GM12878 (cell line): ENCODE measurements at regions not wholly inside any gene's neighbourhood (a gene's known extent, or its start where the extent isn't known, plus 50 kb on each side); places are given as distances from the start of the nearest gene placed in this dataset.
A peak's percentile ranks its signal among the peaks of the same experiment; 100 is the strongest.

Experiments used
- ATAC-seq: fragments of 200-7000 bp; cut with Tn5 transposase; 3 replicates; pipeline ENCODE4 v1.9.1; 2020; ENCODE audit warnings: mild to moderate bottlenecking, moderate library complexity
- BruUV-seq: library from RNA; stranded (reverse); fragments of 400-500 nt; replicated peaks from 2 replicates; lab custom pipeline; 2021; lab: Mats Ljungman, UMichigan
- CTCF ChIA-PET: fragments of 300-600 bp; sonication (Branson Sonifier 250); formaldehyde crosslinking; extraction: SDS; loops from one replicate; lab custom pipeline; 2021; ENCODE audit warnings: inconsistent platforms; lab: Yijun Ruan, JAX
- POLR2A ChIA-PET: fragments of 350-600 bp; formaldehyde crosslinking; extraction: SDS; loops from one replicate; lab custom pipeline; 2021; ENCODE audit warnings: inconsistent platforms; lab: Charles Lee
- RAD21 ChIA-PET: fragments of 300-600 bp; sonication (Branson Sonifier 250); formaldehyde crosslinking; loops from one replicate; lab custom pipeline; 2023; ENCODE audit warnings: antibody characterized with exemption; ENCODE audit not compliant: unreplicated experiment; lab: Charles Lee
- SMC1A ChIA-PET: fragments of 300-600 bp; sonication (Branson Sonifier 250); formaldehyde crosslinking; loops from one replicate; lab custom pipeline; 2023; ENCODE audit not compliant: unreplicated experiment, uncharacterized antibody; lab: Charles Lee
- DNase-seq: peaks from one replicate; pipeline ENCODE4 v3.0.0-alpha.2; 2011; ENCODE audit warnings: low read depth, low spot score
- FAIRE-seq: peaks from 3 replicates; lab custom pipeline; 2011; peaks lifted over from hg19 to GRCh38; lab: Jason Lieb, UNC
- H2AFZ ChIP-seq: 2 replicates; pipeline ENCODE4 v1.6.0; 2011; ENCODE audit warnings: low read depth, low read length, control low read depth; ENCODE audit not compliant: control insufficient read depth
- H3K27ac ChIP-seq: 2 replicates; pipeline ENCODE4 v1.5.1; 2011; ENCODE audit warnings: control low read depth; ENCODE audit not compliant: control insufficient read depth, insufficient read depth
- H3K27me3 ChIP-seq, 2 experiments: replicated peaks in 1 of 2; 2 replicates each; pipeline versions ENCODE4 v1.6.0 to v1.6.1; 2011; ENCODE audit warnings: low read length in 1 of 2; ENCODE audit not compliant: control insufficient read depth in 2 of 2, insufficient read depth in 2 of 2
- H3K36me3 ChIP-seq, 2 experiments: 2 replicates each; pipeline ENCODE4 v1.5.1; 2011; ENCODE audit warnings: low read length in 1 of 2; ENCODE audit not compliant: control insufficient read depth in 2 of 2, insufficient read depth in 2 of 2
- H3K4me1 ChIP-seq: 2 replicates; pipeline ENCODE4 v1.6.1; 2011; ENCODE audit warnings: mild to moderate bottlenecking, low read length, moderate library complexity, mixed read lengths; ENCODE audit not compliant: control insufficient read depth, insufficient read depth
- H3K4me2 ChIP-seq: 2 replicates; pipeline ENCODE4 v1.6.0; 2011; ENCODE audit warnings: control low read depth; ENCODE audit not compliant: control insufficient read depth, insufficient read depth
- H3K4me3 ChIP-seq: fragments of 200-600 bp; sonication (generic); 2 replicates; pipeline ENCODE4 v1.5.1; 2016
- H3K79me2 ChIP-seq: 2 replicates; pipeline ENCODE4 v1.6.0; 2011; ENCODE audit warnings: low read length; ENCODE audit not compliant: control insufficient read depth, insufficient read depth
- H3K9ac ChIP-seq: 2 replicates; pipeline ENCODE4 v1.8.0; 2011; ENCODE audit warnings: low read length, control low read depth, mixed read lengths; ENCODE audit not compliant: control insufficient read depth, insufficient read depth
- H3K9me3 ChIP-seq: replicated peaks from 3 replicates; pipeline ENCODE4 v1.5.1; 2011; ENCODE audit warnings: mild to moderate bottlenecking, low read length; ENCODE audit not compliant: control insufficient read depth, insufficient read depth
- H4K20me1 ChIP-seq: 2 replicates; pipeline ENCODE4 v1.6.0; 2011; ENCODE audit not compliant: control insufficient read depth, insufficient read depth
- ATF7 ChIP-seq: fragments of 450-650 bp; IDR thresholded peaks from 2 replicates; pipeline ENCODE4 v1.6.1; 2016; ENCODE audit warnings: low read depth, mild to moderate bottlenecking
- CBFB ChIP-seq: IDR thresholded peaks from 2 replicates; pipeline ENCODE4 v1.6.1; 2016; ENCODE audit warnings: antibody characterized with exemption, low read depth
- E2F8 ChIP-seq: fragments of 450-650 bp; IDR thresholded peaks from 2 replicates; pipeline ENCODE4 v1.6.1; 2018; ENCODE audit warnings: mild to moderate bottlenecking, low read depth, moderate library complexity; ENCODE audit not compliant: partially characterized antibody
- ETV6 ChIP-seq, 2 experiments: fragments of 450-650 bp in 1 of 2; IDR thresholded peaks in 1 of 2; conservative IDR thresholded peaks in 1 of 2; 2 replicates each; pipeline ENCODE4 v1.6.1; 2014; ENCODE audit warnings: antibody characterized with exemption in 1 of 2, borderline replicate concordance in 1 of 2, low read depth in 1 of 2, mild to moderate bottlenecking in 1 of 2, moderate library complexity in 1 of 2
- LARP7 ChIP-seq: fragments of 450-650 bp; IDR thresholded peaks from 2 replicates; pipeline ENCODE4 v1.6.1; 2017; ENCODE audit warnings: mild to moderate bottlenecking
- RAD21 ChIP-seq: IDR thresholded peaks from 2 replicates; pipeline ENCODE4 v1.6.1; 2011; ENCODE audit warnings: mild to moderate bottlenecking, low read depth, low read length, moderate library complexity; ENCODE audit not compliant: insufficient read depth
- SIN3A ChIP-seq: IDR thresholded peaks from 2 replicates; pipeline ENCODE4 v1.6.1; 2012; ENCODE audit warnings: low read depth, low read length, improper control_type of control experiment
- SRF ChIP-seq, 2 experiments: IDR thresholded peaks; 2 replicates each; pipeline ENCODE4 v1.6.1; 2011; ENCODE audit warnings: low read depth in 2 of 2, low read length in 2 of 2, mild to moderate bottlenecking in 1 of 2, moderate library complexity in 1 of 2
- SUPT20H ChIP-seq: IDR thresholded peaks from 2 replicates; pipeline ENCODE4 v1.6.1; 2011; ENCODE audit warnings: low read depth, mild to moderate bottlenecking, low read length, moderate library complexity, borderline replicate concordance; ENCODE audit not compliant: control insufficient read depth
- TCF12 ChIP-seq: IDR thresholded peaks from 2 replicates; pipeline ENCODE4 v1.6.1; 2011; ENCODE audit warnings: low read depth, mild to moderate bottlenecking, low read length
- ZBTB33 ChIP-seq: fragments of 450-650 bp; IDR thresholded peaks from 2 replicates; pipeline ENCODE4 v1.6.1; 2017; ENCODE audit warnings: mild to moderate bottlenecking
- WGBS: methylation state at CpG from one replicate; pipeline ENCODE4 v1.1.6; 2016; ENCODE audit warnings: low lambda C conversion rate; ENCODE audit not compliant: insufficient replicate concordance, insufficient coverage; ENCODE audit errors: missing lambda C conversion rate; 5-methylcytosine and 5-hydroxymethylcytosine counted together
- in situ Hi-C: fragments of 300-500 bp; cut with MboI; formaldehyde crosslinking; loops from 9 replicates; pipeline ENCODE4 v1.14.3; 2018; ENCODE audit warnings: mixed read lengths
- intact Hi-C: fragments of 100-400 bp; cut with micrococcal nuclease; formaldehyde crosslinking; loops from one replicate; pipeline ENCODE4 v1.14.2; 2022; ENCODE audit not compliant: unreplicated experiment
- TF ChIP-seq, protein P1 (sequence below): fragments of 450-650 bp; IDR thresholded peaks from 2 replicates; pipeline ENCODE4 v1.6.1; 2017; ENCODE audit warnings: antibody characterized with exemption, mild to moderate bottlenecking, moderate library complexity

- TF ChIP-seq E2F8 = no peak
- TF ChIP-seq ETV6 (conservative IDR thresholded peaks at IDR 0.05 in 1 of 2, IDR thresholded peaks at IDR 0.05 in 1 of 2; ENCODE audit: borderline replicate concordance in 1 of 2, low read depth in 1 of 2) = no peak
- no peak for TF ChIP-seq SIN3A
- TF ChIP-seq ATF7 = no peak
- no peak for TF ChIP-seq RAD21
- TF ChIP-seq SUPT20H = no peak
- no peak for TF ChIP-seq LARP7
Measured at GRCh38 chr13:22178878-22179277, 508.0 kb downstream of the FGF9 start (continued).

- 30% methylated on average over 2 of the region's 2 CpGs for WGBS
- no peak for DNase-seq
- BruUV-seq = no TSS peak
- in situ Hi-C loops (no loop called here), intact Hi-C loops (no loop called here)
- H4K20me1 ChIP-seq = no peaks in the 10 kb centered on the region
- CTCF ChIA-PET = interaction anchor here (1.0 to 1.2 kb wide), 2 partner anchors 12 to 551 kb away, joined by 3 to 5 read pairs; no protein-coding TSS in a partner anchor
- H3K79me2 ChIP-seq = no peaks in the 10 kb centered on the region
- no peaks in the 10 kb centered on the region for H3K27me3 ChIP-seq
- H2AFZ ChIP-seq = no peak overlapping the region
- H3K27ac ChIP-seq = no peak overlapping the region
- POLR2A ChIA-PET = no interaction called here
- H3K4me3 ChIP-seq = no peak overlapping the region
- RAD21 ChIA-PET = no interaction called here
- ATAC-seq = no peak
- H3K4me2 ChIP-seq = no peak overlapping the region
- FAIRE-seq = no peak
- SMC1A ChIA-PET = interaction anchor here (0.9 to 2.1 kb wide), 3 partner anchors 22 to 274 kb away, joined by 3 to 6 read pairs (median 6); no protein-coding TSS in a partner anchor
- no peaks in the 10 kb centered on the region for H3K36me3 ChIP-seq
- TF ChIP-seq CBFB (no peak), RAD21 (peak; percentile 22; the same call in 1 of the 2 replicates), ZBTB33 (no peak), SRF (IDR thresholded peaks at IDR 0.05; ENCODE audit: low read depth in 2 of 2, low read length in 2 of 2) (no peak), TCF12 (no peak)
- TF ChIP-seq, protein P1, sequence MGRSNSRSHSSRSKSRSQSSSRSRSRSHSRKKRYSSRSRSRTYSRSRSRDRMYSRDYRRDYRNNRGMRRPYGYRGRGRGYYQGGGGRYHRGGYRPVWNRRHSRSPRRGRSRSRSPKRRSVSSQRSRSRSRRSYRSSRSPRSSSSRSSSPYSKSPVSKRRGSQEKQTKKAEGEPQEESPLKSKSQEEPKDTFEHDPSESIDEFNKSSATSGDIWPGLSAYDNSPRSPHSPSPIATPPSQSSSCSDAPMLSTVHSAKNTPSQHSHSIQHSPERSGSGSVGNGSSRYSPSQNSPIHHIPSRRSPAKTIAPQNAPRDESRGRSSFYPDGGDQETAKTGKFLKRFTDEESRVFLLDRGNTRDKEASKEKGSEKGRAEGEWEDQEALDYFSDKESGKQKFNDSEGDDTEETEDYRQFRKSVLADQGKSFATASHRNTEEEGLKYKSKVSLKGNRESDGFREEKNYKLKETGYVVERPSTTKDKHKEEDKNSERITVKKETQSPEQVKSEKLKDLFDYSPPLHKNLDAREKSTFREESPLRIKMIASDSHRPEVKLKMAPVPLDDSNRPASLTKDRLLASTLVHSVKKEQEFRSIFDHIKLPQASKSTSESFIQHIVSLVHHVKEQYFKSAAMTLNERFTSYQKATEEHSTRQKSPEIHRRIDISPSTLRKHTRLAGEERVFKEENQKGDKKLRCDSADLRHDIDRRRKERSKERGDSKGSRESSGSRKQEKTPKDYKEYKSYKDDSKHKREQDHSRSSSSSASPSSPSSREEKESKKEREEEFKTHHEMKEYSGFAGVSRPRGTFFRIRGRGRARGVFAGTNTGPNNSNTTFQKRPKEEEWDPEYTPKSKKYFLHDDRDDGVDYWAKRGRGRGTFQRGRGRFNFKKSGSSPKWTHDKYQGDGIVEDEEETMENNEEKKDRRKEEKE = no peak
- TF ChIP-seq, all 136 proteins: peak for 1
- H3K4me1 ChIP-seq = no peaks in the 10 kb centered on the region
- H3K9ac ChIP-seq = no peak overlapping the region
- no peaks in the 10 kb centered on the region; the same call in 2 of the 3 replicates for H3K9me3 ChIP-seq
Measured at GRCh38 chr13:22187329-22187728, 516.5 kb downstream of the FGF9 start.
